ENCODE measurements at regions not wholly inside any gene's neighbourhood (a gene's known extent, or its start where the extent isn't known, plus 50 kb on each side); places are given as distances from the start of the nearest gene placed in this dataset.

GRCh38 chr3:117553461-117553860 is 843.9 kb downstream of the TUSC7 start:
- no peak overlapping the region for H3K4me3 ChIP-seq (ENCODE audit: low read depth, low read length)
- TF ChIP-seq CTCF (IDR thresholded peaks at IDR 0.05; ENCODE audit: insufficient read depth, low read depth, low read length) = no peak
- DNase-seq (ENCODE audit: low read depth) = peak; percentile 28

GRCh38 chr3:117556646-117557407 is 847.2 kb downstream of the TUSC7 start:
- DNase-seq (ENCODE audit: low read depth) = no peak
- no peak for TF ChIP-seq CTCF (IDR thresholded peaks at IDR 0.05; ENCODE audit: insufficient read depth, low read depth, low read length)

GRCh38 chr3:117557464-117558090 is 848.0 kb downstream of the TUSC7 start:
- DNase-seq (ENCODE audit: low read depth) = no peak
- H3K4me3 ChIP-seq (ENCODE audit: low read depth, low read length) = no peak overlapping the region
- TF ChIP-seq CTCF (IDR thresholded peaks at IDR 0.05; ENCODE audit: insufficient read depth, low read depth, low read length) = no peak

More at GRCh38 chr3:117556646-117557407, 847.2 kb downstream of the TUSC7 start:
- H3K4me3 ChIP-seq (ENCODE audit: low read depth, low read length) = no peak overlapping the region

GRCh38 chr3:117558681-117559080 is 849.1 kb downstream of the TUSC7 start:
- TF ChIP-seq CTCF (IDR thresholded peaks at IDR 0.05; ENCODE audit: insufficient read depth, low read depth, low read length) = no peak
- DNase-seq (ENCODE audit: low read depth) = no peak

GRCh38 chr3:117562000-117562399 is 852.4 kb downstream of the TUSC7 start:
- H3K4me3 ChIP-seq (ENCODE audit: low read depth, low read length) = no peak overlapping the region
- no peak for DNase-seq (ENCODE audit: low read depth)
- TF ChIP-seq CTCF (IDR thresholded peaks at IDR 0.05; ENCODE audit: insufficient read depth, low read depth, low read length) = no peak

More at GRCh38 chr3:117558681-117559080, 849.1 kb downstream of the TUSC7 start:
- no peak overlapping the region for H3K4me3 ChIP-seq (ENCODE audit: low read depth, low read length)

- TF ChIP-seq CTCF (IDR thresholded peaks at IDR 0.05; ENCODE audit: insufficient read depth, low read depth, low read length) = no peak
- no peak overlapping the region for H3K4me3 ChIP-seq (ENCODE audit: low read depth, low read length)
- no peak for DNase-seq (ENCODE audit: low read depth)
These were observed 853.5 kb downstream of the TUSC7 start for GRCh38 chr3:117563063-117563462.
